Right renal pelvis (tissue), 4 donors: ENCODE measurements at regions not wholly inside any gene's neighbourhood (a gene's known extent, or its start where the extent isn't known, plus 50 kb on each side); places are given as distances from the start of the nearest gene placed in this dataset.
"Not testable (repeated sequence)": the region's sequence is repeated elsewhere in the genome, so short reads cannot be mapped to it uniquely, and the experiment has no call there.

Experiments used
- DNase-seq, 4 donors: peaks; one replicate each; pipeline ENCODE4 v3.0.0-alpha.2; 2013; ENCODE audit warnings: low read depth in 4 of 4, low spot score in 3 of 4, missing footprints in 1 of 4

- no peak for DNase-seq
Measured at GRCh38 chr13:44637581-44637980, 61.5 kb upstream of the TSC22D1 start.

DNA sequence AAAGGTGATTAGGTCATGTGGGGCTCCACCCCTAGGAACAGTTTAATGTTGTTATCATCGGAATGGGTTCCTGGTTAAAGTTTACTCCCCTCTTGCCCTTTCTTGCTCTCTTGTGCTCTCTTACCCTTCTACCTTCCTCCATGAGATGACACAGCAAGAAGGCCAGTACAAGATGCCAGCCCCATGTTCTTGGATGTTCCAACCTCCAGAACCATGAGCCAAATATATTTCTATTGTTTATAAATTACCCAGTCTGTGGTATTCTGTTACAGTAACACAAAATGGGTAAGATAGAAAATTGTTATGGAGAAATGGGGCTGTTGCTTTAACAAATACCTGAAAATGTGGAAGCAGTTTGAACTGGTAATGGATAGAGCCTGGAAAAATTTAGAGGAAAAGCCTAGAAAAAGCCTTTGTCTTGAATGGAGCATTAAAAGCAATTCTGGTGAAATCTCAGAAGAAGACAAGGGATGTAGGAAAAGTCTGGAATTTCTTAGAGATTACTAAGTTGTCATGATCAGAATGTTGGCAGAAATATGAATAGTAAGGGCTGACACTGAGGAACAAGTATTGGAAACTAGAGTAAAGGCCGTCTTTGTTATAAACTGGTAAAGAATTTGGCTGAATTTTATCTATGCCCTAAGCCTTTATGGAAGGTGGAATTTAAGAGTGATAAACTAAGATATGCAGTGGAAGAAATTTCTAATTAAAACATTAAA lies 53.5 kb upstream of the TSC22D1 start:
- DNase-seq, result no peak

DNA sequence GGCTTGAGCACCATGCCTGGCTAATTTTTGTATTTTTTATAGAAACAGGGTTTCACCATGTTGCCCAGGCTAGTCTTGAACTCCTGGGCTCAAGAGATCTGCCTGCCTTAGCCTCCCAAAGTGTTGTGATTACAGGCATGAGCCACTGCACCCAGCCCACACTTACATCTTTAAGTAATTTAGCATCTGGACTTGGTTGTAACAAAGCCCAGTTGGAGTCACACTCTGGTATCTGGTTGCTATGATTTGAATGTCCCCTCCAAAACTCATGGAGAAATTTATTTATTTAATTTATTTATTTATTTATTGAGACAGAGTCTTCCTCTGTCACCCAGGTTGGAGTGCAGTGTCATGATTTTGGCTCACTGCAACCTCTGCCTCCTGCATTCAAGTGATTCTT lies 52.7 kb upstream of the TSC22D1 start:
- not testable (repeated sequence) for DNase-seq

DNA sequence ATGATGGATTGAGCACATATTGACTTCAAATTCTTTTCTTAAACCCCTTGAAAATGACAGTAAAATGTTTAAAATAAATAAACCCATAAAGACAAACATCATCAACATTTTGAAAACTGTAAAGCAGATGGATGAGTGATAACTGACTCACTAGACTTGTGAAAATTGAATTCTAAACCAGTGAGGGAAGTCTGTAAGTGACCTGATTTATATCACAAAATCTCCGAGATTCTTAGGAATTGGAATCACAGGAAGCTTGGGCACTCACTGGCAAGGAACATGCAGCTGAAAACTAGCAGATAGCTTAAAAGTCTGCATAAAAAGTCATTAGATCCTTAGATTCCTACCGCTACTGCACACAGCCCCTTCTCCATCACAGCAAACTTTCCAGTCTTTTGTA lies 51.3 kb upstream of the TSC22D1 start:
- DNase-seq, result no peak

GRCh38 chr13:44626176-44626575 lies 50.0 kb upstream of the TSC22D1 start:
- DNase-seq, result no peak
